ENCODE measurements at regions not wholly inside any gene's neighbourhood (a gene's known extent, or its start where the extent isn't known, plus 50 kb on each side); places are given as distances from the start of the nearest gene placed in this dataset.

GRCh38 chr7:86629-87028, 105.7 kb upstream of the FAM20C start:
- in situ Hi-C loops (cut with HindIII; ENCODE audit: low sequenced_read_pairs) = no loop called here
- no peak overlapping the region for H3K4me3 ChIP-seq (ENCODE audit: low read depth, low read length)
- no peak for TF ChIP-seq CTCF (IDR thresholded peaks at IDR 0.05; ENCODE audit: low read depth, low read length)
- DNase-seq (ENCODE audit: low read depth, low spot score) = no peak

- in situ Hi-C loops (cut with HindIII; ENCODE audit: low sequenced_read_pairs) = no loop called here
- TF ChIP-seq CTCF (IDR thresholded peaks at IDR 0.05; ENCODE audit: low read depth, low read length) = no peak
These were observed 105.3 kb upstream of the FAM20C start for GRCh38 chr7:87047-87446.

GRCh38 chr7:87671-88070, 104.7 kb upstream of the FAM20C start:
- no peak for DNase-seq (ENCODE audit: low read depth, low spot score)
- TF ChIP-seq CTCF (IDR thresholded peaks at IDR 0.05; ENCODE audit: low read depth, low read length) = no peak
- in situ Hi-C loops (cut with HindIII; ENCODE audit: low sequenced_read_pairs) = no loop called here
- H3K4me3 ChIP-seq (ENCODE audit: low read depth, low read length) = no peak overlapping the region

More at GRCh38 chr7:87047-87446, 105.3 kb upstream of the FAM20C start:
- DNase-seq (ENCODE audit: low read depth, low spot score) = peak; percentile 34
- H3K4me3 ChIP-seq (ENCODE audit: low read depth, low read length) = no peak overlapping the region

DNA sequence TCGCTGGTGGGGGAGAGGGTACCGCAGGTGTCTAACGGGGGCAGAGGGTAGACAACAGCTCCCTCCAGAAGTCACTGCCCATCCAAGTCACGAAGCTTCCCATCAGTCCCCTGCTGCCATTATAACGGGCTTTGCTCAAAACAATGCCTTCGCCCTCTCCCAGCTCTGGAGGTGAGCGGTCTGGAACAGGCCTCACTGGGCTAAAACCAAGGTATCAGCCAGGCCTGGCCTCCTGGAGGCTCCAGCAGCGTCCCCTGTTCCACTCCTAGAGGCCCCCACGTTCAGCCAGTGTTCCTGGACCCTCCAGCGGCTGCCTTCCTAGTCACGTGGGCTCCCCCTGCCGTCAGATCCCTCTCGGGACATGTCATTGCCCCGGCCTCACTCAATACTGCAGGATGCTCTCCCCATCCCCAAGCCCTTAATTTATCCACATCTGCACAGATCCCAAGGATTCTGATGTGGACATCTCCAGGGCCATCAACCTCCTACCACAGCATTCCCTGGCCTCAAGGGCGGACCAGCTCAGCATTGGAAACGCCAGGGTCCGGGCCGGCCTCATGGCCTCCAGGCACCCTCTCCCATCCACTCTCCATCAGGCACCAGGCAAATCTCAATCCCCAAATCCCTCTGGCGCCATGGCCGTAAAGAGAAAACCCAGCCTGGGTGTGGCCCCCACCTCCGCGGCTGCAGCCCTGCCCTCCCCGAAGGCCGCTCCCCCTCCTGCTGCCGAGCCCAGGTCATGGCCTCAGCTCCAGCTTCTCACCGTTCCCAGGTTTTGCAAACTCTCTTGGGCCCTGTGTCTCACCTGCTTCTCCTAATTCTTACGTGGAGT, 104.1 kb upstream of the FAM20C start:
- TF ChIP-seq CTCF (IDR thresholded peaks at IDR 0.05; ENCODE audit: low read depth, low read length) = peak; percentile 31
- H3K4me3 ChIP-seq (ENCODE audit: low read depth, low read length) = no peak overlapping the region
- in situ Hi-C loops (cut with HindIII; ENCODE audit: low sequenced_read_pairs) = no loop called here
- DNase-seq (ENCODE audit: low read depth, low spot score) = no peak

- DNase-seq (ENCODE audit: low read depth, low spot score) = no peak
- in situ Hi-C loops (cut with HindIII; ENCODE audit: low sequenced_read_pairs) = no loop called here
- TF ChIP-seq CTCF (IDR thresholded peaks at IDR 0.05; ENCODE audit: low read depth, low read length) = no peak
- H3K4me3 ChIP-seq (ENCODE audit: low read depth, low read length) = no peak overlapping the region
These were observed 103.5 kb upstream of the FAM20C start for GRCh38 chr7:88927-89231.

DNA sequence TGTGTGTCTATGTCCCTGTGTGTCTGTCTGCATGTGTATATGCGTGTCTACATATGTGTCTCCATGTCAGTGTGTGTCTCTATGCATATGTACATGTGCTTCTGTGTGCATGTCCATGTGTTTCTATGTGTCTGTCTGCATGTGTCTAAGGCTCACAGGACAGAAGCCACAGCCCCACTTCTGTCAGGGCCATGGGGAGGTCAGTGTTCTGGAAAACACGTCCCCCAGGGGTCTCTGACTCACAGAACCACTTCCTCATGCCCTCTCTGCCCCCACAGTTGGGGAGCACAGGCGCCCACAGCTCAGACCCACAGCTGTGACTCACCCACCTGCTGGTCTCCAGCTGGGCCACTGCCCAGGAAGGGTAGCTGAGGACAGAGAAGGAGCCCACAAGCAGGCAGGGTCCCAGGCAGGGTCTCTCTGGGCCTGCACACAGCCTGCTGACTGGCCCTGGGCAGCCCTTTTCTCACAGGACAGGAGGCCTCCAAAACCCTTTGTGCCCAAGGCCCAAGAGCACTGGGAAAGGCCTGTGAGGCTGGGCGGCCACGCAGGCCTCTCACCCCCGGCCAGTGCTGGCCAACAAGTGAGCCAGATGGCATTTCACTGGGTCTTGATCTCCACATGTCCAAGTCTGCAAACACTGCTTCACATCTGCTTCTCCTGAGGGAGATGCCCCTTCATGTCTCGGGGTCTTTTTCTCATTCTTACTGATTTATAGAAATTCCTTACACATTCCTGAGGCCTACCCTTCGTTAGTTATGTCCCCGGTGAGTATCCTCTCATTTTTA, 102.9 kb upstream of the FAM20C start:
- no peak for TF ChIP-seq CTCF (IDR thresholded peaks at IDR 0.05; ENCODE audit: low read depth, low read length)
- in situ Hi-C loops (cut with HindIII; ENCODE audit: low sequenced_read_pairs) = no loop called here
- H3K4me3 ChIP-seq (ENCODE audit: low read depth, low read length) = no peak overlapping the region
- DNase-seq (ENCODE audit: low read depth, low spot score) = peak; percentile 96
